T-helper 1 cell (primary cell): ENCODE measurements at regions not wholly inside any gene's neighbourhood (a gene's known extent, or its start where the extent isn't known, plus 50 kb on each side); places are given as distances from the start of the nearest gene placed in this dataset.

Experiments used
- DNase-seq, 5 donors: peaks; one replicate each; pipeline ENCODE4 v3.0.0-alpha.2; 2012 to 2020

- DNase-seq: no peak
These were observed 113.3 kb downstream of the LINC00237 start for GRCh38 chr20:20992686-20993360.

- DNase-seq: no peak
These were observed 113.9 kb downstream of the LINC00237 start for GRCh38 chr20:20992277-20992676.

GRCh38 chr20:20989081-20989480 lies 117.1 kb downstream of the LINC00237 start:
- no peak for DNase-seq

GRCh38 chr20:20979934-20980333 lies 126.2 kb downstream of the LINC00237 start:
- no peak for DNase-seq

GRCh38 chr20:20977786-20978185 lies 128.4 kb downstream of the LINC00237 start:
- DNase-seq: no peak

- DNase-seq: no peak
These were observed 133.7 kb downstream of the LINC00237 start for GRCh38 chr20:20972490-20972889.

- DNase-seq: no peak
These were observed 134.3 kb downstream of the LINC00237 start for GRCh38 chr20:20971810-20972209.

GRCh38 chr20:20970841-20971240 lies 135.3 kb downstream of the LINC00237 start:
- DNase-seq: no peak

DNA sequence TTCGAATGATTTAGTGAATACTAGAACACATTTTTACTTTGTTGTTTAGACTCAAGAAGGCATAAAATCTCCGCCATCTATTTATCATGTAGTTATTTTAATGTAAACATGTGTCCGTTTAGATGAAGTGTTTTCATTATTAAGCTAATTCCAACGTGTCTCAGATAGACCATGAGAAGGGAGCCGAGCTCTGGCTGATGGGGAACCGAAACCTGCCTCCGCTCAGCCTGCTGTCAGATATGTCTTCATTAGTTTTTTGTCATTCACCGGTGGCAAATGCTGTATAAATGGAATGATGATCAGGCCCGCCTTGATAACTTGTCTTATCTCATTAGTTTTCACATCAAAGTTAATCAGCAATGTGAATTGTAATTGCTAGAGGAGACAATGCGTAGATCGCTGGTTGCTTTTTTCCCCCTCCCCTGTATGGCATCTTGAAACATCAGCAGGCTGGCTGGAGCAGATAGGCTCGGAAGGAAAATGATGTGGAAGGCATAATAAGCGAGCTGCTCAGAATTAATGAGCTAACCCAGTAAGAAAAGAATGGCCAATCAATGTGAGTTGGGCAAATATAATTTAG lies 136.4 kb downstream of the LINC00237 start:
- DNase-seq: no peak

DNA sequence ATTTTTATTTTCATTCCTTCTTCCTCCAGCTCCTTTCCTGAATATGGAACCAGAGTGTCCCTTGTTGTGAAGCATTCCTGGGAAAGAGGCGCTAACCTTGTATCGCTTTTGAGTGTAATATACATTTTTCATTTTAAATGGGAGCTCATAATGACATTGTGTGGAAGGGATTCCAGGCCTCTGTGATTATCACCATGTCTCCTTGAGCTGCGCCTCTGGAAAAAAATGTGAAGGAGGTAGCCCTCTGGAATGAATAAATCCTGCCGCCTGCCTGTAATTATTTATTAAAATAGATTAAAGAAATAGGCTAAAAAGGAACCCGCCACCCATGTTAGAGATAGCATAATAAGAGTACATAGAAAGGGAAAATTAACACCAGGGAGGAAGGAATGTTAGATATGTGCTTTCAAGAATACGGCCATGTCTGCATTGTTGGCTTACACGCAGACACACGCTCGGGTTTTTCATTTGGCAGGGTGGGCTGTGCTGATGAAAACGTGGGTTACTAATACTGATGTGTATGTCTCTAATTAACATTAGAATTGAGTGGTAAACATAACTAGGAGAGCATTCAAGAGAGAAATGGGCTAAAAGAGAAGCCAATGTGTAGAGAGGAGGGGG lies 138.5 kb downstream of the LINC00237 start:
- no peak for DNase-seq

- DNase-seq: no peak
These were observed 140.0 kb downstream of the LINC00237 start for GRCh38 chr20:20966171-20966570.

- no peak for DNase-seq
These were observed 147.0 kb downstream of the LINC00237 start for GRCh38 chr20:20959031-20959755.

DNA sequence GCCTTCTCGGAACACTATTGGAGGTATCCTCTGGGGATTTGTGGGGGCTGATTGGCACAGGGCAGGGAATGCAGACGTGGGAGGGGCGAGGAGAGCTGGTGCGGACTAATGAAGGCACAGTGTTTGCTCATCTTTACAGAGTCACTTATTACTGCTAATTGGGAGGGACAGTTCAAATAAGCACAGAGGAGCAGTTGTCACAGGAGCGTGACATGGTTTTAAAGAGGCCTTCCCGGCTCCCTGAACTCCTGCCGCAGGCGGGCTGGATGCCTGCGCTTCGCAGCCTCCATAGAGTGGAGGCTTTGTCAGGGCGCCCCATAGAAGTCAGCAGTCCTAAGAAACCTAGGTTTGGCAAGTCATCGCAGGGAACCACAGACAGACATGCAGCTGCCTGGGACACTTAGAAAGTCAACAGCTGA lies 149.6 kb downstream of the LINC00237 start:
- no peak for DNase-seq

DNA sequence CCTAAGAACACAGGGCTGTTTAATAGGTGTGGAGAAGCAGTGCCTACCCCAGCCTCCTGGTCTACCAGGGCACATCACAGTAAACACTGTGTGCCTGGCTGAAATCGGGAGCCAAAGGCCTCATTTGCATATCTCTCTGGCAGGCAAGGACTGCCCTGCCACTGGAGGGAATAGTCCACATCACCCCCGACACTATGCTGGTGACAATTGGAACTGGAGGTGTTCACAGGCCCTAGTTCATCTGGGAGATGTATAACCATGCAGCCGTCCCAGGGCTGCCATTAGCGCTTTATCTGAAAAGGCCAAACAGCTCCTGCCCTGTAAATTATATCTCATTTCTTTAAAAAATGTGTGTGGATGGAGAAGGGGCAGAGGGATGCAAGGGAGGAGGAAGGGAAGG lies 150.3 kb downstream of the LINC00237 start:
- DNase-seq: no peak

GRCh38 chr20:20953738-20954618 lies 152.2 kb downstream of the LINC00237 start:
- DNase-seq: no peak

GRCh38 chr20:20950620-20951019 lies 155.5 kb downstream of the LINC00237 start:
- DNase-seq: no peak

GRCh38 chr20:20946122-20946759 lies 159.9 kb downstream of the LINC00237 start:
- no peak for DNase-seq

DNA sequence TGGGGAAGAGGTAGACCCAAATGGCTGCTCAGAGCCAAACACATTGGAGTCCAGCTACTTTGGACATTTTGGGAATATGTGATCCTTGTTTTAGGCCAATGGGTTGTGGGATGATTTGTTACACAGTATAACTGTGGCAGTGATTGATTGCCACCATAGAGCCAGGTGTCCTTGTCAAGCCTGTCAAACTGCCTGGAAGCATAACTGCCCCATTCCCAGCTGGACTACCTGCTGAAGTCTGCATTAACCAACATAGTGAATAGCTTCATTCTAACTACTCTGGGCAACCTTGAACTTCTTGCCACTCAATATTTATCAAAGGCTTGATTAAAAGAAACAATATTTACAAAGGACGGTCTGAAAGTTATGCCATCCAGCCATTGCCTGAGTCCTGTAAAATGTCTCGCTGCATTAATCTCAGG lies 164.7 kb downstream of the LINC00237 start:
- no peak for DNase-seq

GRCh38 chr20:20939006-20939405 lies 167.2 kb downstream of the LINC00237 start:
- no peak for DNase-seq

GRCh38 chr20:20938599-20938998 lies 167.6 kb downstream of the LINC00237 start:
- no peak for DNase-seq

- DNase-seq: no peak
These were observed 168.0 kb downstream of the LINC00237 start for GRCh38 chr20:20938131-20938530.
